Activated CD8-positive, alpha-beta memory T cell treated with anti-CD3 and anti-CD28 coated beads for 4 hours (primary cell): ENCODE measurements at regions not wholly inside any gene's neighbourhood (a gene's known extent, or its start where the extent isn't known, plus 50 kb on each side); places are given as distances from the start of the nearest gene placed in this dataset.

Experiments
- DNase-seq, 2 donors: peaks; one replicate each; pipeline ENCODE4 v3.0.0-alpha.2; 2020; ENCODE audit warnings: low read depth in 2 of 2

DNA sequence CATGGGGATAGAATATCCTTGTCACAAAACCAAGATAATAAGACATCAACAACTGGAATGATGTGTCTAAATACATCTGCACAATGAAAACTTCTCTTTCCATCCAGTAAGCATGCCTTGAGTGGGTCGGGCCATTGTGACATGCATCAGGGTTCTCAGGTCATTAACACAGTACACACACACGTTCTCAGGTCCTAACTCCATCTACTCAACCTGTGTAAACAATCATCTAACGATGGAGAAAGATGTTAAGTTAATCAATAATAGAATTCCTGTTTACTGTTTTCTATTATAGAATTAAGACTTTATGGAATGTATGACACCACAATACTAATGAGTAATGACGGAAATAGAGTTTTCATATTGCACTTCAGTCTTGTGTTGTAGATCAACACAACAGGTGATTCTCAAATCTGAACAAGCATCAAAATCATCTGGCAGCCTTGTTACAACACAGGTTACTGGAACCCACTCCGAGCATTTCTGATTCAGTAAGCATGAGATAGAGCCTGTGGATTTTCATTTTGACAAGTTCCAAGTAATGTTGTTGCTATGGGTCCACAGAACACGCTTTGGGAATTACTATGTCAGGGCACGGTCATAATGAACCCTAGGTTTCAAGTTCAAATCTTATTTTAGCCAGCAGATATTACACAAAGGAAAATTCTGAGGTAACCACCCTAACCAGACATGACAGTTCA, 315.8 kb upstream of the TEX13C start:
- DNase-seq, result no peak

DNA sequence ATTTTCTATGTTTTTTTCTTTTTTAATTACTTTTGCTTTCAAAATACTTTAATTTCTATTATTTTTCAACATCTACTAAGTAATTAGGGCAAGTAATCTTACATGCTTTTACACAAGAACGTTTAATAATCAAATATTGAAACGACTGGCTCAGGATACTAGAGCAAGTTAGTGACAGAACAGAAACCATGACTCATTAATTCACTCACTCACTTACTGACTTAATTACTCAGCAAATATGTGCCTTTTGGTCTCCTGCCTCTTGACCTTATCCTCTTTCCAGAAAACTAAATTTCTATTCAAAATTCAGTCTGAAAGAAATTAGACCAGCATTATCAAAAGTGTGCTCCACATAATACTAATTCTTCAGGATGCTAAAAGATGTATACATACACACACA, 314.9 kb upstream of the TEX13C start:
- no peak for DNase-seq

DNA sequence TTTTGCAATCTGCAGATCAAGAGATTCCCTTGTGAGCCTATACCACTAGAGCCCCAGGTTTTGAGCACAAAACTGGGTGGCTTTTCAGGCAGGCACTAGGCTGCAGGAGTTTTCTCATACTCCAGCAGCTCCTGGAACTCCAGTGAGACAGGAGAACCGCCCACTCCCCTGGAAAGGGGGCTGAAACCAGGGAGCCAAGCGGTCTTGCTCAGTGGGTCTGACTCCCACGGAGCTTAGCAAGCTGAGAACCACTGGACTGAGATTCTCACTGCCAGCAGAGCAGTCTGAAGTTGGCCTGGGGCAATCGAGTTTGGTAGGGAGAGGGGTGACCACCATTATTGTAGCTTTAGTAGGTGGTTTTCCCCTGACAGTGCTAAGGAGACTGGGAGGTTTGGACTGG, 313.8 kb upstream of the TEX13C start:
- DNase-seq, result no peak

DNA sequence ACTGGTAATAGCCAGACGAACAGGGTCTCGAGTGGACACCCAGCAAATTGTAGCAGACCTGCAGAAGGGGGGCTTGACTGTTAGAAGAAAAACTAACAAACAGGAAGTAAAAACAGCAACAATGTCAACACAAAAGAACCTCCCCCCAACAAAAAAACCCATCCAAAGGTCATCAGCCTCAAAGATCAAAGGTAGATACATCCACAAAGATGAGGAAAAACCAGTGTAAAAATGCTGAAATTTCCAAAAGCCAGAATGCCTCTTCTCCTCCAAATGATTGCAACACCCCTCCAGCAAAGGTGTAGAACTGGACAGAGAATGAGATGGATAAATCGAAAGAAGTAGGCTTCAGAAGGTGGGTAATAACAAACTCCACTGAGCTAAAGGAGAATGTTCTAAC, 313.0 kb upstream of the TEX13C start:
- no peak for DNase-seq

DNA sequence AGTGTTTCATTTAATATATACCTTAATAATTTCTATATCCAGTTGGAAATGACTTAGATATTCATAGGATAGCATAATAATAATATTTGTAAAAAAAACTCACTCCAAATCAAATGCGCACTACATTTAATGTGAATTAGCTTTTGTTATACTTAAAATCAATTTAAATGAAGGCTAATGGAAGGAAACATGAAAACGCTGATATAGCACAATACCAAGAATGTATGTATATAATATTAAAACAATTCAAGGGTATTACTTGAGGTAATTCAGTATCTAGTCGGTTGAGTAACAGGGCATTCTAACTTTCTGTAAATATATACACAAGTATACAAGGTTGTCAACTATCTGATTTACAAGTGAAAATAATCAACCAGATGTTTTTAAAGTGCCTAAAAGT, 307.1 kb upstream of the TEX13C start:
- DNase-seq, result no peak

DNA sequence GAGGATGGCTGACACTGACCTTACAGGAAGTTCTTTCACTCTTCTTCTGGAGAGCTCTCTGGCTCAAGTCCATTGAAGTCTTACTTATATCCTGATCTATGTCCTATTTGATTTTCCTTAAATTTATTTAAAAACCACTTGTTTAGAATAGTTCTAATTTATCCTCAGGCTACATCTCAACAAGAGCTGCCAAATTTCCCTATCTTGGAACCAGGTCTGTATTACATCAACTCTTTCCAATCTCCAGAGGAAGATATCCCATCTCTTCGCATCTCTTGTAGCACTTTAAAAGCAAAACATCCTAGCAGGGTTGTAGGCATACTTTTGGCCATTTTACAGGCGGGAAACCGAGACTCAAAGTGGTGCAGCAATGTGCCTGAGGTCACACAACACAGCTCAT, 290.5 kb upstream of the TEX13C start:
- DNase-seq, result no peak
